GM12891 (cell line): ENCODE measurements at regions not wholly inside any gene's neighbourhood (a gene's known extent, or its start where the extent isn't known, plus 50 kb on each side); places are given as distances from the start of the nearest gene placed in this dataset.

Experiments
- POLR2A ChIP-seq: IDR thresholded peaks from 2 replicates; pipeline ENCODE4 v1.6.1; 2011; ENCODE audit warnings: low read depth, low read length, control low read depth
- POLR2AphosphoS5 ChIP-seq: IDR thresholded peaks from 2 replicates; pipeline ENCODE4 v1.6.1; 2011; ENCODE audit warnings: low read depth, low read length, control low read depth
- TAF1 ChIP-seq: IDR thresholded peaks from 2 replicates; pipeline ENCODE4 v1.6.1; 2011; ENCODE audit warnings: low read depth, low read length, control low read depth

GRCh38 chr5:36441280-36441679 lies 139.6 kb upstream of the RANBP3L start:
- TF ChIP-seq POLR2A (no peak), POLR2AphosphoS5 (no peak), TAF1 (no peak)
